SK-N-SH (cell line): ENCODE measurements at regions not wholly inside any gene's neighbourhood (a gene's known extent, or its start where the extent isn't known, plus 50 kb on each side); places are given as distances from the start of the nearest gene placed in this dataset.

Experiments used
- CTCF ChIA-PET: fragments of 300-600, 350-600 bp; formaldehyde crosslinking; extraction: SDS; loops from one replicate; lab custom pipeline; 2021; lab: Yijun Ruan, JAX
- POLR2A ChIA-PET: fragments of 350-600 bp; sonication (Branson Sonifier 250); formaldehyde crosslinking; extraction: SDS; loops from one replicate; lab custom pipeline; 2020; ENCODE audit warnings: antibody characterized with exemption, inconsistent platforms; lab: Yijun Ruan, JAX
- DNase-seq: peaks from one replicate; pipeline ENCODE4 v3.0.0; 2012
- H2AFZ ChIP-seq: fragments of 200-600 bp; sonication (generic); 2 replicates; pipeline ENCODE4 v1.8.1; 2016; ENCODE audit warnings: antibody characterized with exemption, mild to moderate bottlenecking, low read depth
- H3F3A ChIP-seq: fragments of 200-600 bp; sonication (generic); replicated peaks from 2 replicates; pipeline ENCODE3; 2016; ENCODE audit warnings: antibody characterized with exemption, mild to moderate bottlenecking; ENCODE audit not compliant: insufficient read depth
- H3K27ac ChIP-seq, 2 experiments: fragments of 200-500 bp in 1 of 2; fragments of 200-600 bp in 1 of 2; sonication (Bioruptor generic) in 1 of 2; sonication (generic), shearing (Covaris generic) in 1 of 2; 2 replicates each; pipeline versions ENCODE4 v1.5.1 to v1.6.1; 2014 to 2016; ENCODE audit warnings: low read depth in 2 of 2, inconsistent platforms in 1 of 2, low read length in 1 of 2, mild to moderate bottlenecking in 1 of 2, mixed read lengths in 1 of 2
- H3K27me3 ChIP-seq: fragments of 200-600 bp; sonication (generic), shearing (Covaris generic); 2 replicates; pipeline ENCODE4 v1.6.1; 2016; ENCODE audit warnings: mixed run types; ENCODE audit not compliant: insufficient read depth
- H3K36me3 ChIP-seq, 2 experiments: fragments of 200-500 bp in 1 of 2; fragments of 200-600 bp in 1 of 2; sonication (Bioruptor generic) in 1 of 2; sonication (generic) in 1 of 2; replicated peaks in 1 of 2; 2 replicates each; pipeline versions ENCODE3 to v1.5.1; 2014 to 2016; ENCODE audit warnings: low read length in 1 of 2, mild to moderate bottlenecking in 1 of 2; ENCODE audit not compliant: insufficient read depth in 2 of 2, control insufficient read depth in 1 of 2
- H3K4me1 ChIP-seq, 2 experiments: fragments of 200-500 bp in 1 of 2; fragments of 200-600 bp in 1 of 2; sonication (Bioruptor generic) in 1 of 2; sonication (generic), shearing (Covaris generic) in 1 of 2; 2 replicates each; pipeline versions ENCODE4 v1.5.1 to v1.6.1; 2014 to 2016; ENCODE audit warnings: low read depth in 1 of 2, low read length in 1 of 2, mixed run types in 1 of 2; ENCODE audit not compliant: insufficient read depth in 2 of 2, control insufficient read depth in 1 of 2
- H3K4me2 ChIP-seq: fragments of 200-600 bp; sonication (generic), shearing (Covaris generic); 2 replicates; pipeline ENCODE4 v1.6.1; 2017; ENCODE audit warnings: mixed run types
- H3K4me3 ChIP-seq, 2 experiments: fragments of 200-500 bp in 1 of 2; fragments of 200-600 bp in 1 of 2; sonication (Bioruptor generic) in 1 of 2; sonication (generic), shearing (Covaris generic) in 1 of 2; 2 replicates each; pipeline versions ENCODE4 v1.5.1 to v1.8.1; 2014 to 2016; ENCODE audit warnings: low read depth in 2 of 2, inconsistent platforms in 1 of 2, low read length in 1 of 2, mild to moderate bottlenecking in 1 of 2, mixed read lengths in 1 of 2, moderate library complexity in 1 of 2
- H3K79me2 ChIP-seq: fragments of 200-600 bp; sonication (generic); 2 replicates; pipeline ENCODE4 v1.8.1; 2017; ENCODE audit warnings: mild to moderate bottlenecking; ENCODE audit not compliant: insufficient read depth
- H3K9ac ChIP-seq: fragments of 200-600 bp; sonication (generic); 2 replicates; pipeline ENCODE4 v1.6.1; 2017; ENCODE audit warnings: mixed run types
- H3K9me2 ChIP-seq: fragments of 200-600 bp; sonication (generic); 2 replicates; pipeline ENCODE4 v1.6.1; 2017; ENCODE audit warnings: mixed run types
- H3K9me3 ChIP-seq: fragments of 200-600 bp; sonication (generic); 2 replicates; pipeline ENCODE4 v1.6.1; 2017; ENCODE audit warnings: mixed run types, mild to moderate bottlenecking, moderate library complexity
- H4K20me1 ChIP-seq: fragments of 200-600 bp; sonication (generic); 2 replicates; pipeline ENCODE4 v1.6.1; 2017; ENCODE audit warnings: mild to moderate bottlenecking, mixed run types; ENCODE audit not compliant: insufficient read depth
- EP300 ChIP-seq, 2 experiments: IDR thresholded peaks; 2 replicates each; pipeline versions ENCODE4 v1.4.0 to v1.6.1; 2012; ENCODE audit warnings: borderline replicate concordance in 1 of 2, low read depth in 1 of 2, low read length in 1 of 2
- FOSL2 ChIP-seq: IDR thresholded peaks from 2 replicates; pipeline ENCODE4 v1.4.0; 2012; ENCODE audit warnings: low read depth, mild to moderate bottlenecking, moderate library complexity, borderline replicate concordance
- FOXM1 ChIP-seq: IDR thresholded peaks from 2 replicates; pipeline ENCODE4 v1.4.0; 2012; ENCODE audit warnings: low read depth, mild to moderate bottlenecking
- GABPA ChIP-seq: IDR thresholded peaks from 2 replicates; pipeline ENCODE4 v1.4.0; 2012; ENCODE audit warnings: low read depth, mild to moderate bottlenecking
- GATA2 ChIP-seq: sonication (generic); formaldehyde crosslinking; IDR thresholded peaks from 2 replicates; pipeline ENCODE4 v1.5.0; 2020; ENCODE audit warnings: mild to moderate bottlenecking, missing genetic modification reagents
- JUND ChIP-seq: IDR thresholded peaks from 2 replicates; pipeline ENCODE4 v1.4.0; 2012
- POLR2AphosphoS5 ChIP-seq: IDR thresholded peaks from 2 replicates; pipeline ENCODE4 v1.6.1; 2012; ENCODE audit warnings: low read depth, low read length
- RCOR1 ChIP-seq: fragments of 150-350 bp; IDR thresholded peaks from 2 replicates; pipeline ENCODE4 v1.6.1; 2017; ENCODE audit warnings: antibody characterized with exemption, low read length
- RFX5 ChIP-seq: IDR thresholded peaks from 2 replicates; pipeline ENCODE4 v1.6.1; 2012; ENCODE audit warnings: mild to moderate bottlenecking, improper control_type of control experiment, low read length
- SIN3A ChIP-seq: IDR thresholded peaks from 2 replicates; pipeline ENCODE4 v1.6.1; 2012; ENCODE audit warnings: low read depth, mild to moderate bottlenecking, low read length, moderate library complexity, borderline replicate concordance
- TCF12 ChIP-seq: IDR thresholded peaks from 2 replicates; pipeline ENCODE4 v1.4.0; 2012
- TEAD4 ChIP-seq: IDR thresholded peaks from 2 replicates; pipeline ENCODE4 v1.4.0; 2012; ENCODE audit warnings: mild to moderate bottlenecking, borderline replicate concordance; ENCODE audit not compliant: insufficient read depth
- YY1 ChIP-seq: IDR thresholded peaks from 2 replicates; pipeline ENCODE4 v1.4.0; 2012; ENCODE audit warnings: low read depth, mild to moderate bottlenecking
- WGBS: methylation state at CpG from one replicate; pipeline ENCODE4 v1.1.6; 2017; ENCODE audit warnings: low lambda C conversion rate; 5-methylcytosine and 5-hydroxymethylcytosine counted together
- TF ChIP-seq, protein P1 (sequence below): IDR thresholded peaks from 2 replicates; pipeline ENCODE4 v1.6.1; 2012; ENCODE audit warnings: mild to moderate bottlenecking, low read depth, low read length, moderate library complexity
- TF ChIP-seq, protein P2 (sequence below): fragments of 150-350 bp; IDR thresholded peaks from 2 replicates; pipeline ENCODE4 v1.6.1; 2017; ENCODE audit warnings: antibody characterized with exemption, low read length, low read depth, borderline replicate concordance
- TF ChIP-seq, protein P3 (sequence below): IDR thresholded peaks from 2 replicates; pipeline ENCODE4 v1.4.0; 2012; ENCODE audit warnings: low read depth
- TF ChIP-seq, protein P4 (sequence below): fragments of 200-600 bp; sonication (generic); IDR thresholded peaks from 2 replicates; pipeline ENCODE4 v1.6.1; 2017; ENCODE audit warnings: antibody characterized with exemption, mild to moderate bottlenecking, moderate library complexity

DNA sequence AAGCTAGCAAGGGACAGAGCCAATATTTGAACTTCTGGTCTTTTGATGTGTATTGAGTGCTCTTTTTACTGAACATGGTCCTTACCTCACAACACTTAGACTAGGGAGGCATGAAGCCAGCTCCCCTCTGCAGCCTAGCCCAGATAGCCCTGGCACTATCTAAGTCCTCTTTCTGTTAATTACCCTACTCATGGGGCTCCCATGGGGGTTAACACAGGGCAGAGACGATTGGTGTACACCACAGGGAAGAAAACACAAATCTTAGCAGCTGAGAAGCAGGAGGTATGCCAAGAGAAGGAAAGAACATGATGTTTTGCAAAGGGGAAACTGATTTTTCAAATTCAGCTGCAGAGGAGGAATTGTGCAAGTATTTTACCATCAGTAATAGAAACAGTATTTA, 383.8 kb downstream of the TMEM232 start (continued):
- TF ChIP-seq, protein P1, sequence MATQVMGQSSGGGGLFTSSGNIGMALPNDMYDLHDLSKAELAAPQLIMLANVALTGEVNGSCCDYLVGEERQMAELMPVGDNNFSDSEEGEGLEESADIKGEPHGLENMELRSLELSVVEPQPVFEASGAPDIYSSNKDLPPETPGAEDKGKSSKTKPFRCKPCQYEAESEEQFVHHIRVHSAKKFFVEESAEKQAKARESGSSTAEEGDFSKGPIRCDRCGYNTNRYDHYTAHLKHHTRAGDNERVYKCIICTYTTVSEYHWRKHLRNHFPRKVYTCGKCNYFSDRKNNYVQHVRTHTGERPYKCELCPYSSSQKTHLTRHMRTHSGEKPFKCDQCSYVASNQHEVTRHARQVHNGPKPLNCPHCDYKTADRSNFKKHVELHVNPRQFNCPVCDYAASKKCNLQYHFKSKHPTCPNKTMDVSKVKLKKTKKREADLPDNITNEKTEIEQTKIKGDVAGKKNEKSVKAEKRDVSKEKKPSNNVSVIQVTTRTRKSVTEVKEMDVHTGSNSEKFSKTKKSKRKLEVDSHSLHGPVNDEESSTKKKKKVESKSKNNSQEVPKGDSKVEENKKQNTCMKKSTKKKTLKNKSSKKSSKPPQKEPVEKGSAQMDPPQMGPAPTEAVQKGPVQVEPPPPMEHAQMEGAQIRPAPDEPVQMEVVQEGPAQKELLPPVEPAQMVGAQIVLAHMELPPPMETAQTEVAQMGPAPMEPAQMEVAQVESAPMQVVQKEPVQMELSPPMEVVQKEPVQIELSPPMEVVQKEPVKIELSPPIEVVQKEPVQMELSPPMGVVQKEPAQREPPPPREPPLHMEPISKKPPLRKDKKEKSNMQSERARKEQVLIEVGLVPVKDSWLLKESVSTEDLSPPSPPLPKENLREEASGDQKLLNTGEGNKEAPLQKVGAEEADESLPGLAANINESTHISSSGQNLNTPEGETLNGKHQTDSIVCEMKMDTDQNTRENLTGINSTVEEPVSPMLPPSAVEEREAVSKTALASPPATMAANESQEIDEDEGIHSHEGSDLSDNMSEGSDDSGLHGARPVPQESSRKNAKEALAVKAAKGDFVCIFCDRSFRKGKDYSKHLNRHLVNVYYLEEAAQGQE: no peak
- TF ChIP-seq POLR2AphosphoS5: no peak
- no peak for TF ChIP-seq GABPA

DNA sequence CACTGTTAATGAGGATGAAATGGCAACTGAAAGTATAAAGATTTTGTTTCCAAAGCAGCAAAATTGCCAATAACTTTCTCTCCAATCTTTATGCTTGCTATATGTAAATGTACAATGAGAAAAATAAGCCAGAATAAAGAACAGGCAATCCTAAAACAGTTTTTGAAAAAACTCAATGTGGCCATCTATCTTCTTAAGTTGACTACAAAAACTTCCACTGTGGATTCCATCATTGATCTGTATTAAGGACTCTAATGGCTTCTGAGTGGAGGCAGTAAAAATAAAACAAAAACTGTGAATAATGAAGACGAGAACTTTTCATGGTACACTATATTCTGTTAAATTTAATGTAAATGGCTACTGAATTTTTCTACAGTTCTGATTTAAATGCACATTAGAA, 382.9 kb downstream of the TMEM232 start:
- no peaks in the 10 kb centered on the region for H3K9me2 ChIP-seq
- H3K4me2 ChIP-seq: no peak overlapping the region
- DNase-seq: no peak
- TF ChIP-seq, protein P2, sequence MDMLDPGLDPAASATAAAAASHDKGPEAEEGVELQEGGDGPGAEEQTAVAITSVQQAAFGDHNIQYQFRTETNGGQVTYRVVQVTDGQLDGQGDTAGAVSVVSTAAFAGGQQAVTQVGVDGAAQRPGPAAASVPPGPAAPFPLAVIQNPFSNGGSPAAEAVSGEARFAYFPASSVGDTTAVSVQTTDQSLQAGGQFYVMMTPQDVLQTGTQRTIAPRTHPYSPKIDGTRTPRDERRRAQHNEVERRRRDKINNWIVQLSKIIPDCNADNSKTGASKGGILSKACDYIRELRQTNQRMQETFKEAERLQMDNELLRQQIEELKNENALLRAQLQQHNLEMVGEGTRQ: no peak
- no peak for TF ChIP-seq GATA2 (CRISPR knock-in tag)
- no peak for TF ChIP-seq EP300 (IDR thresholded peaks at IDR 0.05; ENCODE audit: borderline replicate concordance in 1 of 2, low read depth in 1 of 2, low read length in 1 of 2)
- TF ChIP-seq, protein P3, sequence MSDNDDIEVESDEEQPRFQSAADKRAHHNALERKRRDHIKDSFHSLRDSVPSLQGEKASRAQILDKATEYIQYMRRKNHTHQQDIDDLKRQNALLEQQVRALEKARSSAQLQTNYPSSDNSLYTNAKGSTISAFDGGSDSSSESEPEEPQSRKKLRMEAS: no peak
- TF ChIP-seq RFX5: no peak
- no peak for TF ChIP-seq YY1
- no peak for TF ChIP-seq FOXM1
- TF ChIP-seq RCOR1: no peak
- TF ChIP-seq FOSL2: no peak
- TF ChIP-seq, all 33 proteins: peak for 0
- ChIA-PET CTCF (no interaction called here), POLR2A (no interaction called here)
- Histone ChIP-seq H3K4me1 (no peaks in the 10 kb centered on the region), H3K79me2 (no peaks in the 10 kb centered on the region), H3K27me3 (no peaks in the 10 kb centered on the region), H4K20me1 (no peaks in the 10 kb centered on the region), H3K9me3 (no peaks in the 10 kb centered on the region), H3K27ac (no peak overlapping the region), H3K36me3 (no peaks in the 10 kb centered on the region), H3F3A (no peaks in the 10 kb centered on the region), H2AFZ (no peak overlapping the region), H3K9ac (no peak overlapping the region), H3K4me3 (no peak overlapping the region)
- 84% methylated on average over 1 of the region's 1 CpG for WGBS

DNA sequence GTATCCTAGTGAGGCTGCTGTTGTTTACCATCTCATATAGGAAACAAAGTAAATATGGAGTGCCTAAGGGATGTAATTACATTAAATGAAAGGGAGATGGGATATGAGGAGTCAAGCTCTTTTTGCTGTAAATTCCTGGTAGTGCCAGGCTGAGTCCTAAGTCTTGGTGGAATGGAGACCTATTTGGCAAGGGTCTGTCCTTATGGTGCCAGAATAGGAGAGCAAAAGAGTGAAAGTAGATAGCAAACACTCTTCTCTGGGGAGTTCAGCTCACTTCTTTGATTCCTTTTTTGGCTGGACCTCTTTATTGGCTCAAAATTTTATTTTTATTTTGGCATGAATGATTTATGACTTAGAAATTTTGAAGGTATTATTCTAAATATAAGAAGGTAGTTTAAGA, 380.8 kb downstream of the TMEM232 start:
- Histone ChIP-seq H3K9me2 (no peaks in the 10 kb centered on the region), H3K27me3 (no peaks in the 10 kb centered on the region), H3K4me2 (no peak overlapping the region), H2AFZ (no peak overlapping the region), H3K9ac (no peak overlapping the region), H3K36me3 (no peaks in the 10 kb centered on the region), H3K4me3 (no peak overlapping the region), H3F3A (no peaks in the 10 kb centered on the region), H3K79me2 (no peaks in the 10 kb centered on the region), H4K20me1 (no peaks in the 10 kb centered on the region), H3K27ac (no peak overlapping the region), H3K4me1 (no peaks in the 10 kb centered on the region), H3K9me3 (no peaks in the 10 kb centered on the region)
- CTCF ChIA-PET: no interaction called here
- POLR2A ChIA-PET: no interaction called here
- DNase-seq: no peak
- no peak for TF ChIP-seq EP300 (IDR thresholded peaks at IDR 0.05; ENCODE audit: borderline replicate concordance in 1 of 2, low read depth in 1 of 2, low read length in 1 of 2)
- TF ChIP-seq TEAD4: no peak
- TF ChIP-seq SIN3A: no peak
- TF ChIP-seq, protein P1: no peak
- no peak for TF ChIP-seq RFX5
- no peak for TF ChIP-seq TCF12
- TF ChIP-seq JUND: no peak
- TF ChIP-seq, protein P4, sequence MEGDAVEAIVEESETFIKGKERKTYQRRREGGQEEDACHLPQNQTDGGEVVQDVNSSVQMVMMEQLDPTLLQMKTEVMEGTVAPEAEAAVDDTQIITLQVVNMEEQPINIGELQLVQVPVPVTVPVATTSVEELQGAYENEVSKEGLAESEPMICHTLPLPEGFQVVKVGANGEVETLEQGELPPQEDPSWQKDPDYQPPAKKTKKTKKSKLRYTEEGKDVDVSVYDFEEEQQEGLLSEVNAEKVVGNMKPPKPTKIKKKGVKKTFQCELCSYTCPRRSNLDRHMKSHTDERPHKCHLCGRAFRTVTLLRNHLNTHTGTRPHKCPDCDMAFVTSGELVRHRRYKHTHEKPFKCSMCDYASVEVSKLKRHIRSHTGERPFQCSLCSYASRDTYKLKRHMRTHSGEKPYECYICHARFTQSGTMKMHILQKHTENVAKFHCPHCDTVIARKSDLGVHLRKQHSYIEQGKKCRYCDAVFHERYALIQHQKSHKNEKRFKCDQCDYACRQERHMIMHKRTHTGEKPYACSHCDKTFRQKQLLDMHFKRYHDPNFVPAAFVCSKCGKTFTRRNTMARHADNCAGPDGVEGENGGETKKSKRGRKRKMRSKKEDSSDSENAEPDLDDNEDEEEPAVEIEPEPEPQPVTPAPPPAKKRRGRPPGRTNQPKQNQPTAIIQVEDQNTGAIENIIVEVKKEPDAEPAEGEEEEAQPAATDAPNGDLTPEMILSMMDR: no peak
